Choroid plexus epithelial cell (primary cell): ENCODE measurements at regions not wholly inside any gene's neighbourhood (a gene's known extent, or its start where the extent isn't known, plus 50 kb on each side); places are given as distances from the start of the nearest gene placed in this dataset.

Experiments used
- DNase-seq: peaks from one replicate; pipeline ENCODE4 v3.0.0-alpha.2; 2010; ENCODE audit warnings: low read depth
- H3K4me3 ChIP-seq: 2 replicates; pipeline ENCODE4 v1.5.1; 2011; ENCODE audit warnings: low read depth, mild to moderate bottlenecking, control low read depth, low read length, moderate library complexity
- CTCF ChIP-seq: conservative IDR thresholded peaks from 2 replicates; pipeline ENCODE4 v1.5.1; 2011; ENCODE audit warnings: low read depth, mild to moderate bottlenecking, control low read depth, inconsistent platforms, low read length, moderate library complexity

GRCh38 chr12:12020762-12021161 lies 50.0 kb upstream of the BCL2L14 start:
- no peak overlapping the region for H3K4me3 ChIP-seq
- no peak for TF ChIP-seq CTCF
- DNase-seq, result no peak
